ENCODE measurements at regions not wholly inside any gene's neighbourhood (a gene's known extent, or its start where the extent isn't known, plus 50 kb on each side); places are given as distances from the start of the nearest gene placed in this dataset.

DNA sequence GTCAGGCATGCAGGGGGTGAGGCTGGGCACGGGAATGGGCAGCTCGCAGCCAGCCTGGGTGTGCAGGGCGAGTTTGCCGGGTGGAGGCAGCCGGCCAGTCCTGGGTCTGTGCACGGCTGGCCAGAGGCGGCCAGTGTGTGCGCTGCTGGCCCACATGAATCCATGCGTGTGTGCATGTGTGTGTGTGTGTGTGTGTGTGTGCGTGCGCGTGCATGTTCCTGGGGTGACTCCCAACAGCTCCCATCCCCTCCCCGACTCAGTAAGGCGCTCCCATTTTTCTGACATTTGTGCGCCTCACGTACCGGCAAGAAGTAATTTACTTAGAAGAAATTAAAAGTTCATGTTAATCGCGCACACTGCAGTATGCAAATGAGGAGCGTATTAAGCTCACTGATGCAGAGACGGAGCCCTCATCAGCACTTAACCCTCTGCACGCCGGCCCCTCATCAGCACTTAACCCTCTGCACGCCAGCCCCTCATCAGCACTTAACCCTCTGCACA lies 55.4 kb upstream of the ACSF3 start:
- TF ChIP-seq POLR2AphosphoS5 (IDR thresholded peaks at IDR 0.05; ENCODE audit: low read depth, low read length) (no peak), TAF1 (IDR thresholded peaks at IDR 0.05; ENCODE audit: borderline replicate concordance, insufficient read depth, low read length) (no peak), FOXP2 (optimal IDR thresholded peaks at IDR 0.05; ENCODE audit: borderline replicate concordance, extremely low read depth, extremely low read length, insufficient read depth) (no peak), SIN3A (IDR thresholded peaks at IDR 0.05; ENCODE audit: borderline replicate concordance, insufficient read depth, low read length) (no peak)
- TF ChIP-seq, protein P1, sequence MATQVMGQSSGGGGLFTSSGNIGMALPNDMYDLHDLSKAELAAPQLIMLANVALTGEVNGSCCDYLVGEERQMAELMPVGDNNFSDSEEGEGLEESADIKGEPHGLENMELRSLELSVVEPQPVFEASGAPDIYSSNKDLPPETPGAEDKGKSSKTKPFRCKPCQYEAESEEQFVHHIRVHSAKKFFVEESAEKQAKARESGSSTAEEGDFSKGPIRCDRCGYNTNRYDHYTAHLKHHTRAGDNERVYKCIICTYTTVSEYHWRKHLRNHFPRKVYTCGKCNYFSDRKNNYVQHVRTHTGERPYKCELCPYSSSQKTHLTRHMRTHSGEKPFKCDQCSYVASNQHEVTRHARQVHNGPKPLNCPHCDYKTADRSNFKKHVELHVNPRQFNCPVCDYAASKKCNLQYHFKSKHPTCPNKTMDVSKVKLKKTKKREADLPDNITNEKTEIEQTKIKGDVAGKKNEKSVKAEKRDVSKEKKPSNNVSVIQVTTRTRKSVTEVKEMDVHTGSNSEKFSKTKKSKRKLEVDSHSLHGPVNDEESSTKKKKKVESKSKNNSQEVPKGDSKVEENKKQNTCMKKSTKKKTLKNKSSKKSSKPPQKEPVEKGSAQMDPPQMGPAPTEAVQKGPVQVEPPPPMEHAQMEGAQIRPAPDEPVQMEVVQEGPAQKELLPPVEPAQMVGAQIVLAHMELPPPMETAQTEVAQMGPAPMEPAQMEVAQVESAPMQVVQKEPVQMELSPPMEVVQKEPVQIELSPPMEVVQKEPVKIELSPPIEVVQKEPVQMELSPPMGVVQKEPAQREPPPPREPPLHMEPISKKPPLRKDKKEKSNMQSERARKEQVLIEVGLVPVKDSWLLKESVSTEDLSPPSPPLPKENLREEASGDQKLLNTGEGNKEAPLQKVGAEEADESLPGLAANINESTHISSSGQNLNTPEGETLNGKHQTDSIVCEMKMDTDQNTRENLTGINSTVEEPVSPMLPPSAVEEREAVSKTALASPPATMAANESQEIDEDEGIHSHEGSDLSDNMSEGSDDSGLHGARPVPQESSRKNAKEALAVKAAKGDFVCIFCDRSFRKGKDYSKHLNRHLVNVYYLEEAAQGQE (IDR thresholded peaks at IDR 0.05; ENCODE audit: insufficient read depth in 1 of 2, low read depth in 2 of 2, low read length in 2 of 2) = no peak

DNA sequence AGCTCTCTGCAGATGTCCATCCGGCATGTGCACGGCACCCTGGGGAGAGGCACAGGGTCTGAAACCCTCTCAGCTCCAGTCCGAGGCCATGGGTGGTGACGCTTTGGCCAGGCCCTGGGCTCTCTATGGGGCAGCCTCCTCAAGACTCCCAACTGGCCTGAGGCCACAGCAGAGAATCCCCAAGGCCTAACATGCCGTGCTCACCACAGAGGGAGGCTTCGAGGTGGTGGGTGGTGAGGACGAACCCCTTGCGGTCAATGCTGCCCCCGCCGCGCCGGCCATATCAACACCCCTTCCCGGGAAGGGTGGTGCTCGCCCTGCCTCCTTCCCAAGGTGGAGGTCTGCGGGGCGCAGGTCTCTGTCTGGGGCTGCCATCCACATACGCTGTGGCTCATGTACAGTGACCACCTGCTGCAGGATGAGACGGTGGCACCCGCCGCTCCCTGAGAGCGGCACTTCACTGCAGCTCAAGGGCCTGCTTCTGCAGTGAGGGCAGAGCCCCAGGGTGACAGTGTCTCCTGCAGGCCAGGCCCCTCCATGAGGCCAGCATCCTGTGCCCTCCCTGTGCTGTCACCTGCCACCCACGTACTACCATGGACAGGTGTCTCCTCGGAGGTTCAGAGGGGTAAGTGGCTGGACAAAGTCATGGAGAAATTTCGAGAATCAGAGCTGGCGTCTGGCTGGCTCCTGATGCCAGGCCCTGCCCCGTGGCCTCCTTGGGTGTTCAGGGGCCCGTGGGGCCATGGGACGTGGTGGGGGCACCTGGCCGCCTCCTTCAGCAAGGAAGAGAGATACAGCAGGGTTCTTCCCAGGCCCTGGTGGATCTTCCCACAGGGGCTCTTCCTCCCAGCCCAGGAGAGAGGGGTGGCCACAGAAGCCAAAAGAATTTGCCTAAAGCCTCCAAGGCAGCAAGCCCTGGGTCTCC lies 54.6 kb upstream of the ACSF3 start:
- no peak for TF ChIP-seq FOXP2 (optimal IDR thresholded peaks at IDR 0.05; ENCODE audit: borderline replicate concordance, extremely low read depth, extremely low read length, insufficient read depth)
- TF ChIP-seq, protein P1 (IDR thresholded peaks at IDR 0.05; ENCODE audit: insufficient read depth in 1 of 2, low read depth in 2 of 2, low read length in 2 of 2) = peak in 1 of 2 experiments; percentile 32; a peak in 1 of 4 replicates

DNA sequence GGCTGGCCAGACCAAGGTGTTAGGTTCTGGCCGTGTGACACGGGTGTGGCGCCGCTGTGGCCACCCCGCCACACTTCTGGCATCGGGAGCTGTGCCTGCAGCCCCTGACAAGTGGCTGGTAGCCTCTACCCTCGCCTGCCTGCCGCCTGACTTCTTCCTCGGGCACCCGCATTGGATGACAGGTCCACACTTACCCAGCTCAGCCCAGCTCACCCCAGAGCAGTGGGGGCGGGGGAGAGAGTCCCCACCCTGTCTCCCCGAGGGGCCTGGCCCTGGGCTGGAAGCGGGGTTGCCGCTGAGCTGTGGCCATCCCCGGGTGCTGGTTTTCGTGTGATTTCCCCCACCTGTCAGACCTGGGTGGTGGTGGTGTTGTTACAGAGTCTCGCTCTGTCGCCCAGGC lies 53.9 kb upstream of the ACSF3 start:
- TF ChIP-seq TAF1 (IDR thresholded peaks at IDR 0.05; ENCODE audit: borderline replicate concordance, insufficient read depth, low read length) (no peak), POLR2AphosphoS5 (IDR thresholded peaks at IDR 0.05; ENCODE audit: low read depth, low read length) (no peak), SIN3A (IDR thresholded peaks at IDR 0.05; ENCODE audit: borderline replicate concordance, insufficient read depth, low read length) (no peak), FOXP2 (optimal IDR thresholded peaks at IDR 0.05; ENCODE audit: borderline replicate concordance, extremely low read depth, extremely low read length, insufficient read depth) (no peak)
- TF ChIP-seq, protein P1 (IDR thresholded peaks at IDR 0.05; ENCODE audit: insufficient read depth in 1 of 2, low read depth in 2 of 2, low read length in 2 of 2) = no peak

DNA sequence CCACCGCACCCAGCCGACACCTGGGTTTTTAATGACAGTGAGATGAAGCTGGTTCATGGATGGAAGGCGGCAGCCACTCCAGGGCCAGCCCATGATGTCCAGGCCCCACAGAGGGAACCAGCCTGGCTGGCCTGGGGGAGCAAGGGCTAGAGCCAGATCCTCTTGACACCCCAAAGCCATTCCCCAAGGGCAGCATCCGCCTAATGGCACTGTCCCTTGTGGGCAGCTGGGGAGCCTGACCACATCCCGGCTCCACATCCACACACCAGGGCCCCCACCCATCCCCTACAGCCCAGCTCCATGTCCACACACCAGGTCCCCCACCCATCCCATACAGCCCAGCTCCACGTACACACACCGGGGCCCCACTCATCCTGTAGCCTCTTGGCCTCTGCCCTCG lies 53.3 kb upstream of the ACSF3 start:
- TF ChIP-seq, protein P1 (IDR thresholded peaks at IDR 0.05; ENCODE audit: insufficient read depth in 1 of 2, low read depth in 2 of 2, low read length in 2 of 2) = no peak
- TF ChIP-seq POLR2AphosphoS5 (IDR thresholded peaks at IDR 0.05; ENCODE audit: low read depth, low read length) (no peak), FOXP2 (optimal IDR thresholded peaks at IDR 0.05; ENCODE audit: borderline replicate concordance, extremely low read depth, extremely low read length, insufficient read depth) (no peak), SIN3A (IDR thresholded peaks at IDR 0.05; ENCODE audit: borderline replicate concordance, insufficient read depth, low read length) (no peak), TAF1 (IDR thresholded peaks at IDR 0.05; ENCODE audit: borderline replicate concordance, insufficient read depth, low read length) (no peak)

Data from PFSK-1 (cell line).